Right lung (tissue), 2 donors: ENCODE measurements at regions not wholly inside any gene's neighbourhood (a gene's known extent, or its start where the extent isn't known, plus 50 kb on each side); places are given as distances from the start of the nearest gene placed in this dataset.
"Not testable (repeated sequence)": the region's sequence is repeated elsewhere in the genome, so short reads cannot be mapped to it uniquely, and the experiment has no call there.

Experiments
- DNase-seq, 2 donors: peaks; one replicate each; pipeline ENCODE4 v3.0.0-alpha.2; 2013

GRCh38 chrX:9267415-9267814 lies 197.4 kb upstream of the TBL1X start:
- DNase-seq, result no peak

- no peak for DNase-seq
Measured at GRCh38 chrX:9269134-9269533, 195.7 kb upstream of the TBL1X start.

- no peak for DNase-seq
Measured at GRCh38 chrX:9271789-9272525, 192.9 kb upstream of the TBL1X start.

- no peak for DNase-seq
Measured at GRCh38 chrX:9273744-9274143, 191.1 kb upstream of the TBL1X start.

- no peak for DNase-seq
Measured at GRCh38 chrX:9278475-9279233, 186.2 kb upstream of the TBL1X start.

GRCh38 chrX:9279234-9279544 lies 185.7 kb upstream of the TBL1X start:
- DNase-seq, result no peak

- DNase-seq, result no peak
Measured at GRCh38 chrX:9280831-9281230, 184.0 kb upstream of the TBL1X start.

GRCh38 chrX:9282325-9282724 lies 182.5 kb upstream of the TBL1X start:
- no peak for DNase-seq

GRCh38 chrX:9285342-9285771 lies 179.5 kb upstream of the TBL1X start:
- DNase-seq, result no peak

GRCh38 chrX:9286234-9286633 lies 178.6 kb upstream of the TBL1X start:
- DNase-seq, result no peak

- no peak for DNase-seq
Measured at GRCh38 chrX:9291629-9292028, 173.2 kb upstream of the TBL1X start.

GRCh38 chrX:9293051-9293496 lies 171.8 kb upstream of the TBL1X start:
- no peak for DNase-seq

GRCh38 chrX:9293903-9294302 lies 171.0 kb upstream of the TBL1X start:
- DNase-seq, result no peak

GRCh38 chrX:9295551-9295950 lies 169.3 kb upstream of the TBL1X start:
- DNase-seq, result no peak

GRCh38 chrX:9298221-9298620 lies 166.6 kb upstream of the TBL1X start:
- no peak for DNase-seq

- DNase-seq, result not testable (repeated sequence)
Measured at GRCh38 chrX:9299681-9300080, 165.2 kb upstream of the TBL1X start.

GRCh38 chrX:9301836-9302235 lies 163.0 kb upstream of the TBL1X start:
- DNase-seq, result no peak

- no peak for DNase-seq
Measured at GRCh38 chrX:9302381-9302780, 162.5 kb upstream of the TBL1X start.

- no peak for DNase-seq
Measured at GRCh38 chrX:9308426-9308825, 156.4 kb upstream of the TBL1X start.

- DNase-seq, result no peak
Measured at GRCh38 chrX:9310616-9311015, 154.2 kb upstream of the TBL1X start.

- no peak for DNase-seq
Measured at GRCh38 chrX:9311421-9312160, 153.3 kb upstream of the TBL1X start.

- DNase-seq, result no peak
Measured at GRCh38 chrX:9312922-9313867, 151.7 kb upstream of the TBL1X start.
